Heart right ventricle (tissue), 16 donors: ENCODE measurements at regions not wholly inside any gene's neighbourhood (a gene's known extent, or its start where the extent isn't known, plus 50 kb on each side); places are given as distances from the start of the nearest gene placed in this dataset.

ENCODE experiments used
- ATAC-seq, 8 donors: fragments of 200-7000 bp; cut with Tn5 transposase; one replicate each; pipeline ENCODE4 v1.9.1; 2020; ENCODE audit warnings: mild to moderate bottlenecking in 8 of 8, moderate library complexity in 8 of 8, moderate number of reproducible peaks in 1 of 8
- DNase-seq, 2 donors: peaks; one replicate each; pipeline ENCODE4 v3.0.0-alpha.2; 2020
- H3K27ac ChIP-seq, 10 donors: fragments of 200-600 bp; sonication (generic) in 2 of 10; one replicate each; pipeline versions ENCODE4 v1.5.0 to v1.8.0; 2020 to 2022; ENCODE audit warnings: mild to moderate bottlenecking in 3 of 10
- H3K27me3 ChIP-seq, 7 donors: fragments of 200-600 bp; one replicate each; pipeline ENCODE4 v1.8.0; 2021 to 2022; ENCODE audit warnings: mild to moderate bottlenecking in 2 of 7
- H3K36me3 ChIP-seq, 9 donors: fragments of 200-600 bp; sonication (generic) in 1 of 9; one replicate each; pipeline versions ENCODE4 v1.5.0 to v1.8.0; 2020 to 2022; ENCODE audit warnings: mild to moderate bottlenecking in 2 of 9
- H3K4me1 ChIP-seq, 9 donors: fragments of 200-600 bp; sonication (generic) in 1 of 9; one replicate each; pipeline versions ENCODE4 v1.5.0 to v1.8.0; 2020 to 2022; ENCODE audit warnings: mild to moderate bottlenecking in 4 of 9
- H3K4me3 ChIP-seq, 10 donors: fragments of 200-600 bp; sonication (generic) in 2 of 10; one replicate each; pipeline versions ENCODE4 v1.5.0 to v1.8.0; 2020 to 2022; ENCODE audit warnings: mild to moderate bottlenecking in 7 of 10, moderate library complexity in 2 of 10
- H3K9me3 ChIP-seq, 11 donors: fragments of 200-600 bp in 10 of 11; sonication (generic) in 2 of 11; one replicate each; pipeline versions ENCODE4 v1.5.0 to v1.8.0; 2013 to 2022; ENCODE audit warnings: mild to moderate bottlenecking in 2 of 11, control low read depth in 1 of 11, moderate library complexity in 1 of 11
- WGBS, 2 donors: extraction: QIAGEN DNeasy Blood & Tissue Kit; methylation state at CpG; one replicate each; pipeline ENCODE4 v1.1.7; 2013; ENCODE audit warnings: inconsistent platforms in 1 of 2; 5-methylcytosine and 5-hydroxymethylcytosine counted together
- intact Hi-C, 10 donors: fragments of 100-400 bp; cut with DNase I; formaldehyde crosslinking; loops; one replicate each; pipeline versions ENCODE4 v1.11.1 to v1.14.2; 2022
- TF ChIP-seq, protein P1 (sequence below), 9 donors: fragments of 200-600 bp; sonication (generic) in 2 of 9; IDR thresholded peaks; one replicate each; pipeline versions ENCODE4 v1.5.0 to v1.8.0; 2021 to 2022; ENCODE audit warnings: antibody characterized with exemption in 9 of 9, mild to moderate bottlenecking in 5 of 9, moderate library complexity in 1 of 9
- donor health status: Arrhythmogenic right ventricular cardiomyopathy.
- donor health status: ischemic (EF 13 %, LVEDD 7.1; RV severe dilation, severe dysfunction).
- donor health status: healthy with polysubstance abuse.
- donor health status: DM: no; HTN: yes; CAD: no.
- donor health status: DM: no; HTN: no; CAD: no.
- donor health status: ischemic (EF 25% LVEDD 6.9; RV normal size, moderate dysfunction).
- donor health status: ischemic (EF 25% LVEDD 5.7; RV mildly dilated, moderate dysfunction).
- donor health status: healthy.
- donor health status: DM: yes; HTN: yes; CAD: no.
- donor health status: Ischemic cardiomyopathy.
- donor health status: ischemic (EF 35%, LVEDD 5.7; RV mildly dilated, moderate dysfunction).
- donor health status: nonischemic (EF 11% LVEDD 7.7; RV severe dilation, severe dysfunction).
- donor health status: DM: yes; HTN: yes; CAD: no.
- donor health status: PGD.
- donor health status: ischemic (EF 29% LVEDD 5.4; RV normal size, mild dysfunction).
- donor health status: nonischemic (EF 23%, LVEDD 6.1; RV moderate dilation, normal function).

DNA sequence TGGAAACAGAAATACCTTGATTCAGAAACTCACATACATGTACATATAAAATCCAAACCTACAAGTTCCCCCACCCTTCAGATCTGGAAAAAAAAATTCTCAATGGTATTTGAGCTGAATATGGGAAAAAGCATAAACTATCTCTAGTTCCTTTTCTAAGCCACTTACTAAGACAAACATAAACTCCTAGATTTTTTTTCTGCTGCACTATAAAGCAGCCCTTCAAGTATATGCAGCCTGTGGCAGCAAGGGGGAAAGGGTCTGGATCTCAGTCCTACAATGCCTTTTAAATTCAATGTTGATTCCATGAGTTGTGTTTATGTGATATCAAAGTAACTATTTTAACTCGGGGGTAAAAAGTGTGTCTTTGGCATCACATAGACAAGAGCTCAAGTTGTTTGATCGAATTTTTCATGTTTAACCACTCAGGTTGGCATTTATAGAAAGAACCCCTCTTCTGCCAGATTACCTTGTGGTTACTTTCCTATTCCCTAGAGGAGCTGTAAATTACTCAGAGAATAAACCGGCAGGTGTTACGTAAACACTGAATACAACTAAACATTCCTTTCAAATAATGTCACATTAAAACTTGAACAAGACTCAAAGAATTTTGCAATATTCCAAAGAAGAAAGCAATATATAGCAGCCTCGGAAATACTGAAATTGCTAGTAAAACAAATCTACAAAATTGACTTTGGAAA, 91.8 kb upstream of the FER start:
- ATAC-seq (no peak), DNase-seq (no peak)
- Histone ChIP-seq H3K9me3 (no peaks in the 10 kb centered on the region), H3K4me3 (no peak overlapping the region), H3K36me3 (no peaks in the 10 kb centered on the region), H3K27me3 (no peaks in the 10 kb centered on the region), H3K4me1 (no peaks in the 10 kb centered on the region), H3K27ac (no peak overlapping the region)
- TF ChIP-seq, protein P1, sequence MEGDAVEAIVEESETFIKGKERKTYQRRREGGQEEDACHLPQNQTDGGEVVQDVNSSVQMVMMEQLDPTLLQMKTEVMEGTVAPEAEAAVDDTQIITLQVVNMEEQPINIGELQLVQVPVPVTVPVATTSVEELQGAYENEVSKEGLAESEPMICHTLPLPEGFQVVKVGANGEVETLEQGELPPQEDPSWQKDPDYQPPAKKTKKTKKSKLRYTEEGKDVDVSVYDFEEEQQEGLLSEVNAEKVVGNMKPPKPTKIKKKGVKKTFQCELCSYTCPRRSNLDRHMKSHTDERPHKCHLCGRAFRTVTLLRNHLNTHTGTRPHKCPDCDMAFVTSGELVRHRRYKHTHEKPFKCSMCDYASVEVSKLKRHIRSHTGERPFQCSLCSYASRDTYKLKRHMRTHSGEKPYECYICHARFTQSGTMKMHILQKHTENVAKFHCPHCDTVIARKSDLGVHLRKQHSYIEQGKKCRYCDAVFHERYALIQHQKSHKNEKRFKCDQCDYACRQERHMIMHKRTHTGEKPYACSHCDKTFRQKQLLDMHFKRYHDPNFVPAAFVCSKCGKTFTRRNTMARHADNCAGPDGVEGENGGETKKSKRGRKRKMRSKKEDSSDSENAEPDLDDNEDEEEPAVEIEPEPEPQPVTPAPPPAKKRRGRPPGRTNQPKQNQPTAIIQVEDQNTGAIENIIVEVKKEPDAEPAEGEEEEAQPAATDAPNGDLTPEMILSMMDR (IDR thresholded peaks at IDR 0.05), result no peak
- intact Hi-C loops, result no loop called here
- WGBS, 2 donors, result 72 to 83% methylated on average over 5 of the region's 5 CpGs

DNA sequence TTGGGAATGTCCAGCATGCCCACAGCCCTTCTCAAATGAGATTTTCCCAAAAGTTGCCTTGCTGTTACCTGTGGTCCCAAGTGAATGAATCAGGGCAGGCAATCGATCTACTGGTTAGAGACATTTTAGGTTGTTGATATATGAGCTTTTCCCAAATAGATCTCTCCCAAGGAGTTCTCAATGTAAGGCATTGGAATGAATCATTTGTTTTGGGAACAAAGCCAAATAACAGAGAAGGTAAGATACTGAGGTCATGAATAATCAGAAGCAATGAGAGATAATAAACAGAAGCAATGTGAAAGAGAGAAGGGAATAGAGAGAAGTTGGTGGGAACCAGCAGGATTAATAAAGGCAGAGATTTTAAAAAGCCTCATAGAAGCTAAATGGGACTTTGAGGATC, 93.6 kb upstream of the FER start:
- intact Hi-C loops, result no loop called here
- Histone ChIP-seq H3K9me3 (no peaks in the 10 kb centered on the region), H3K4me1 (peaks cover 0 to 6% (median 0%) of the 10 kb centered on the region in 9 donors), H3K4me3 (no peak overlapping the region), H3K27ac (no peak overlapping the region), H3K27me3 (no peaks in the 10 kb centered on the region), H3K36me3 (no peaks in the 10 kb centered on the region)
- WGBS, 2 donors, result 77 to 81% methylated on average over 1 of the region's 1 CpG
- no peak for ATAC-seq
- DNase-seq, result no peak
- TF ChIP-seq, protein P1 (IDR thresholded peaks at IDR 0.05), result no peak

DNA sequence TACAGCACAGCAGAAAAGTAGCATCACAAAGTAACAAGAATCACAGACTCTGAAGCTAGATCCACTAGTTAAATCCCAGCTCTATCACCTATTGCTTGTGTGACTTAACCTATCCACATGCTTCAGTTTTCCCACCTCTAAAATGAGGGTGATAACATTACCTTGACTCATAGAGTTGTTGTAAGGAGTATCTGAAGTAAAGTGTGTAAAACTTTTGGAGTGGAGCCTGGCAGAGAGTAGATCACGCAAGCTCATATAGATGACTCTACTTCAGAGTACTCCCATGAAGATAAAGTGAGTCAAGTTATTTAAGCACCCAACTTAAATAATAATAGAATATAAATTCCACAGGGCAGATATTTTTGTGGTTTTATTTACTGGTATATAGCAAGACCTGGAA, 94.5 kb upstream of the FER start:
- intact Hi-C loops, result loop anchor here in 1 of 10 donors (1.0 kb wide), 1 partner anchor 32 kb away; no protein-coding TSS in a partner anchor
- WGBS, 2 donors, result 90 to 96% methylated on average over 1 of the region's 1 CpG

DNA sequence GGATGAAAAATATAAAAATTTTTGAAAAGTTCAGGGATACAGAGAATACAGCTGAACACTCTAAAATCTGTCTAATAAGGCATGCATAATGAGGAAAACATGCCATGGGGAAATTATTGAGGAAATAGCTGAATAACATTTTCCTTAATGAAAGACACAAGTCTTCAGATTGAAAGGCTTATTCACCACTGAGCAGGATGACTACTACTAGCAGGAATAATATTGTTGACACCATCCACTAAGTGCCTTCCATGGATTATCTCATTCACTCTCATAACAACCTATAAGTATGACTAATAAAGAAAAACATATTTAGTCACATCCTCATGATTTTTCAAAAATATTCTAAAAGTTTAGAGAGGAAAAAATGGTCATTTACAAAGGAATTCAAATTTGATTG, 96.7 kb upstream of the FER start:
- Histone ChIP-seq H3K36me3 (no peaks in the 10 kb centered on the region), H3K27me3 (no peaks in the 10 kb centered on the region), H3K4me3 (no peak overlapping the region), H3K9me3 (peaks cover 0 to 13% (median 0%) of the 10 kb centered on the region in 11 donors), H3K27ac (no peak overlapping the region), H3K4me1 (peaks cover 0 to 10% (median 0%) of the 10 kb centered on the region in 9 donors)
- intact Hi-C loops, result no loop called here
- TF ChIP-seq, protein P1 (IDR thresholded peaks at IDR 0.05), result no peak
- DNase-seq (no peak), ATAC-seq (no peak)

More for the DNA sequence above, 94.5 kb upstream of the FER start:
- no peak for DNase-seq
- Histone ChIP-seq H3K4me1 (peaks cover 0 to 10% (median 0%) of the 10 kb centered on the region in 9 donors), H3K9me3 (no peaks in the 10 kb centered on the region), H3K4me3 (no peak overlapping the region), H3K27me3 (no peaks in the 10 kb centered on the region), H3K36me3 (no peaks in the 10 kb centered on the region), H3K27ac (no peak overlapping the region)
- TF ChIP-seq, protein P1 (IDR thresholded peaks at IDR 0.05), result no peak
- no peak for ATAC-seq
